GM06990 (cell line): ENCODE measurements at regions not wholly inside any gene's neighbourhood (a gene's known extent, or its start where the extent isn't known, plus 50 kb on each side); places are given as distances from the start of the nearest gene placed in this dataset.

Experiments used
- DNase-seq: peaks from one replicate; pipeline ENCODE4 v3.0.0-alpha.2; 2011; ENCODE audit not compliant: insufficient read length; ENCODE audit errors: extremely low read depth
- H3K27me3 ChIP-seq: replicated peaks from 2 replicates; pipeline ENCODE4 v1.6.0; 2011; ENCODE audit warnings: low read length; ENCODE audit not compliant: control insufficient read depth, insufficient read depth
- H3K36me3 ChIP-seq: 2 replicates; pipeline ENCODE4 v1.5.1; 2011; ENCODE audit warnings: low read length; ENCODE audit not compliant: control insufficient read depth, insufficient read depth
- H3K4me3 ChIP-seq: replicated peaks from 2 replicates; pipeline ENCODE4 v1.5.1; 2011; ENCODE audit warnings: low read depth, mild to moderate bottlenecking, control low read depth, low read length
- CTCF ChIP-seq: IDR thresholded peaks from 2 replicates; pipeline ENCODE4 v1.5.1; 2011; ENCODE audit warnings: low read length, control low read depth, mild to moderate bottlenecking, inconsistent platforms; ENCODE audit not compliant: insufficient read depth, poor library complexity, severe bottlenecking

GRCh38 chr2:138871312-138871711 is 91.1 kb upstream of the NXPH2 start:
- H3K27me3 ChIP-seq, result no peaks in the 10 kb centered on the region
- TF ChIP-seq CTCF, result no peak
- H3K36me3 ChIP-seq, result no peaks in the 10 kb centered on the region
- no peak overlapping the region for H3K4me3 ChIP-seq
- DNase-seq, result no peak

- H3K36me3 ChIP-seq, result no peaks in the 10 kb centered on the region
- no peaks in the 10 kb centered on the region for H3K27me3 ChIP-seq
- DNase-seq, result no peak
- no peak for TF ChIP-seq CTCF
- H3K4me3 ChIP-seq, result no peak overlapping the region
Observed at GRCh38 chr2:138867341-138867740, 87.2 kb upstream of the NXPH2 start.

- Histone ChIP-seq H3K4me3 (no peak overlapping the region), H3K27me3 (no peaks in the 10 kb centered on the region), H3K36me3 (no peaks in the 10 kb centered on the region)
- TF ChIP-seq CTCF, result no peak
- no peak for DNase-seq
Observed at GRCh38 chr2:138866797-138867196, 86.6 kb upstream of the NXPH2 start.

DNA sequence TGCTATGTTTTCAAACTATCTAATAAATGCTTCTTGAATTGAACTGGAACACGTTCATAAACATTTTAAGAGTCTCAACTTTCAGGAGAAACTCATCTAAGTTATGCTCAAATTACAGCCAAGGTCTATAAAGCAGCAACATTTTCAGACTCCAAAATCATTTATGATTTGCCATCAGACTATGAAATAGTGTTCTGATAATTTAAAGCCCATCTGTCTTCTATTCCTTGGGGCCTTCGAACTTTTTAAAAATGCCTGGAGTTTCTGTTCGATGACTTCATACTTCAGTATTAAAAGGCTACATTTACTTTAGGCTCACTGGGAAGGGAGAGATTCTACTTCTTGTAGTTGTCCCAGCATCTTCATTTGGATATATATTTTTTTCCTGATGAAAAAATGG is 73.6 kb upstream of the NXPH2 start:
- DNase-seq, result no peak
- Histone ChIP-seq H3K27me3 (no peaks in the 10 kb centered on the region), H3K36me3 (no peaks in the 10 kb centered on the region), H3K4me3 (no peak overlapping the region)
- TF ChIP-seq CTCF, result no peak

DNA sequence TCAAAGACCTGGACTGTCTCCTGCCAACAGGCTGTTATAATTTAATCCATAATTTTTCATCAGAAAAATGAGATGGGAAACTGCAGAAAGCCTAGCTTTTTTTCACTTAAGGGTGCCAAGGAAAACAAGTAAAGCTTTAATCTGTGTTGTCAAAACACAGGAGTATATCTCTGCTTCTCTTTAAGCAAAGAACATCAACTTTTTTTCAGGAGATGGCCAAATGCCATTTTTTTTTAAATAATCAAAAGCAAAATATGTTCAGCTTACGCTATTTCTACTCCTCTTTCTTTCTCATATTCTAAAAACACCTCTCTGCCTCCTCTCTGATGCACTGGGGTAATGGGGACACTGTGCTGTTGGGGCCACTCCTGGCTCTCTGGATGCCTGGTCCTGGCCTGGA is 73.1 kb upstream of the NXPH2 start:
- Histone ChIP-seq H3K36me3 (no peaks in the 10 kb centered on the region), H3K27me3 (no peaks in the 10 kb centered on the region), H3K4me3 (no peak overlapping the region)
- DNase-seq, result no peak
- no peak for TF ChIP-seq CTCF

DNA sequence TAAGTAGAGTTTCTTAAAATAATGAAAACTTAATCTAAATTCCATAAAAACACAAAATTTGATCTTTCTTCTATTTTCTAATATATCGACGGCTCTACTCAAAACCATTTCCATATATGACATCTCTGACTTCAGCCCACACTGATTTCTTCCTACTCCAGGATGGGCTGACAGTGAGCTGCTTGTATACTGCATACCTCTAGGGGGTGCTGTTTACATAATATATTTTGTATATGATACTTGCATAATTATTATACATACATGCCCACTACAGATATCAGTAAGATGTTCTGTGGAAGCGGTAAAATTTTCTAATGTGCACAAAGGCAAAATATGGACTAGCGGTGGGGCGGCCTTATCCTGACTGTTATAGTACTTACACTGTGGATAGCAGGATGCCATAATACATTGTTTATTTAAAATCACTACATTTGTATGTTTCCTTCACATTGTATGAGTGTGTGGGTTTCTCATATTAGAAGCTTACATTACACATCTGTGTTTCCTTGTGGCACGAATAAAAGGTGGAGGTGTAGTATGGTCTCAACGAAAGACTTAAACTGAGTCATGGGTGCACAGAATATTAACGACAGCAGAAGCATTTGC is 66.1 kb upstream of the NXPH2 start:
- Histone ChIP-seq H3K36me3 (no peaks in the 10 kb centered on the region), H3K27me3 (no peaks in the 10 kb centered on the region), H3K4me3 (no peak overlapping the region)
- TF ChIP-seq CTCF, result peak; percentile 64
- no peak for DNase-seq
